ENCODE measurements at regions not wholly inside any gene's neighbourhood (a gene's known extent, or its start where the extent isn't known, plus 50 kb on each side); places are given as distances from the start of the nearest gene placed in this dataset.
A peak's percentile ranks its signal among the peaks of the same experiment; 100 is the strongest.
"Not testable (repeated sequence)": the region's sequence is repeated elsewhere in the genome, so short reads cannot be mapped to it uniquely, and the experiment has no call there.

GRCh38 chr7:16089801-16090200 lies 331.5 kb downstream of the CRPPA start:
- no peak for ATAC-seq
- DNase-seq = no peak
- intact Hi-C loops (cut with DNase I) = loop anchor here in 1 of 10 donors (10.0 kb wide), 1 partner anchor 335 kb away; the partner anchor contains the start of gene CRPPA
- Histone ChIP-seq H3K9me3 (no peaks in the 10 kb centered on the region), H3K36me3 (no peaks in the 10 kb centered on the region), H3K27ac (no peak overlapping the region), H3K27me3 (no peaks in the 10 kb centered on the region), H3K4me3 (no peak overlapping the region), H3K4me1 (peaks cover 0 to 20% (median 0%) of the 10 kb centered on the region in 12 donors)
- no peak for TF ChIP-seq POLR2A (IDR thresholded peaks at IDR 0.05)
- no peak for TF ChIP-seq CTCF (IDR thresholded peaks at IDR 0.05)
- 91 to 96% (median 93%) methylated on average over 3 of the region's 3 CpGs for WGBS, 4 donors

GRCh38 chr7:16089191-16089590 lies 332.1 kb downstream of the CRPPA start:
- intact Hi-C loops (cut with DNase I) = no loop called here
- Histone ChIP-seq H3K9me3 (no peaks in the 10 kb centered on the region), H3K4me3 (no peak overlapping the region), H3K4me1 (peaks cover 0 to 19% (median under 1%) of the 10 kb centered on the region in 12 donors), H3K27me3 (no peaks in the 10 kb centered on the region), H3K27ac (no peak overlapping the region), H3K36me3 (no peaks in the 10 kb centered on the region)
- WGBS, 4 donors = 84 to 90% (median 87%) methylated on average over 19 of the region's 19 CpGs
- DNase-seq = no peak
- TF ChIP-seq POLR2A (IDR thresholded peaks at IDR 0.05) = no peak
- ATAC-seq = no peak

- Histone ChIP-seq H3K4me3 (no peak overlapping the region), H3K27me3 (no peaks in the 10 kb centered on the region), H3K9me3 (no peaks in the 10 kb centered on the region), H3K4me1 (peaks cover 0 to 7% (median 2%) of the 10 kb centered on the region in 12 donors), H3K27ac (no peak overlapping the region), H3K36me3 (no peaks in the 10 kb centered on the region)
- intact Hi-C loops (cut with DNase I) = no loop called here
- no peak for ATAC-seq
- TF ChIP-seq CTCF (IDR thresholded peaks at IDR 0.05) (no peak), POLR2A (IDR thresholded peaks at IDR 0.05) (no peak)
- DNase-seq = no peak
- 33 to 45% (median 39%) methylated on average over 1 of the region's 1 CpG for WGBS, 4 donors
Observed at GRCh38 chr7:16086743-16087142, 334.6 kb downstream of the CRPPA start.

- WGBS, 4 donors = 84 to 99% (median 89%) methylated on average over 5 to 6 of the region's 6 CpGs
- DNase-seq; H3K4me1 ChIP-seq; H3K4me3 ChIP-seq; H3K36me3 ChIP-seq; H3K27me3 ChIP-seq; H3K9me3 ChIP-seq; ATAC-seq; intact Hi-C loops (cut with DNase I); H3K27ac ChIP-seq: not testable (repeated sequence)
Observed at GRCh38 chr7:16085780-16086179, 335.6 kb downstream of the CRPPA start.

- no peak overlapping the region for H3K4me3 ChIP-seq
- no peak for DNase-seq
- H3K27me3 ChIP-seq = no peaks in the 10 kb centered on the region
- TF ChIP-seq CTCF (IDR thresholded peaks at IDR 0.05) (no peak), POLR2A (IDR thresholded peaks at IDR 0.05) (no peak)
- no peaks in the 10 kb centered on the region for H3K9me3 ChIP-seq
- H3K4me1 ChIP-seq = peaks cover 0 to 7% (median 0%) of the 10 kb centered on the region in 12 donors
- intact Hi-C loops (cut with DNase I) = loop anchor here in 1 of 10 donors (5.0 kb wide), 1 partner anchor 482 kb away; no protein-coding TSS in a partner anchor
- no peaks in the 10 kb centered on the region for H3K36me3 ChIP-seq
- peak overlapping the region in 1 of 12 donors; percentile 6 for H3K27ac ChIP-seq
- ATAC-seq = no peak
- 83 to 89% (median 87%) methylated on average over 4 of the region's 4 CpGs for WGBS, 4 donors
Observed at GRCh38 chr7:16084875-16085274, 336.5 kb downstream of the CRPPA start.
